ENCODE measurements at regions not wholly inside any gene's neighbourhood (a gene's known extent, or its start where the extent isn't known, plus 50 kb on each side); places are given as distances from the start of the nearest gene placed in this dataset.

DNA sequence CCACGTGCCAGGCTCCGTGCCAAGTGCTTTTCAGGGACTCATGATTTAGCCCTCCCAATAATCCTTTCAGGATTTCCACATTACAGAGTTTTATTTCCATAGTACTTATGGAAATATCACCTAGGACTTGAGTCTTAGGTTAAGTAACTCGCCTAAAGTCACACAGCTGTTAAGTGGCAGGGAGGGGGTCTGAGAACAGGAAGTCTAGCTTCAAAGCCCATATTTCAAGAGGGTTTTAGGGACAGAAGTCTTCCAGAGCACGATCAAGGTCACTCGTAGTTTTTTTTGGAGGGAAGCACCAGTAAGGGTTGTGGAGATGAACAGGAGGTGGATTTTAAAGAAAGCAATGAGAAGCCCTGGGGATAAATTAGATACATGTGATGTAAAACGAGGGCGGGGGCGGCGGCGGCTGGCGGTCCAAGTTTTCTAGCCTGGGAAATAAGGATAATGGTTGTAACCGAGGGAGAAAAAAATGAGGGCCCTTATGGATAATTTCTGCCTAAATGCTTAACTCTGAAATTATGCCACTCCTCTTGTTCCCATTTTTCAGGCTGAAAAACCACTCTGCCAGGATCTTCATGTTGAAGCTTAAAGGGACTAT lies 192.6 kb upstream of the FOXN3 start:
- no peak overlapping the region for H3K4me3 ChIP-seq
- DNase-seq (ENCODE audit: extremely low read depth in 1 of 4, low spot score in 3 of 4): no peak
- ATAC-seq: no peak
- H3K4me2 ChIP-seq (ENCODE audit: insufficient read depth, low read length): no peak overlapping the region
- no peak for FAIRE-seq
- H3K36me3 ChIP-seq (ENCODE audit: control insufficient read depth, insufficient read depth, low read length): no peaks in the 10 kb centered on the region
- CTCF ChIA-PET (ENCODE audit: low intra/inter-chr PET ratio): no interaction called here
- no peaks in the 10 kb centered on the region for H3K79me2 ChIP-seq (ENCODE audit: control insufficient read depth, insufficient read depth, low read length)
- no peak overlapping the region for H2AFZ ChIP-seq (ENCODE audit: low read depth, low read length)
- H3K27ac ChIP-seq (ENCODE audit: extremely low read depth, low read depth, low read length): no peak overlapping the region
- H3K9me3 ChIP-seq (replicated peaks; ENCODE audit: control insufficient read depth, insufficient read depth, low read depth, low read length): no peaks in the 10 kb centered on the region
- WGBS (ENCODE audit: insufficient coverage, low coverage, missing lambda C conversion rate): 0% methylated on average over 12 of the region's 12 CpGs
- no peaks in the 10 kb centered on the region for H4K20me1 ChIP-seq (replicated peaks; ENCODE audit: control insufficient read depth, insufficient read depth, low read length)
- BruUV-seq (replicated peaks): no TSS peak
- H3K27me3 ChIP-seq (ENCODE audit: control insufficient read depth in 2 of 2, insufficient read depth in 2 of 2, low read length in 2 of 2): peaks cover 0 to 4% of the 10 kb centered on the region in 2 experiments; a peak in 1 of 5 replicates
- intact Hi-C loops (cut with micrococcal nuclease) (no loop called here), in situ Hi-C loops (cut with MboI) (no loop called here)
- H3K4me1 ChIP-seq (replicated peaks in 1 of 2; ENCODE audit: control insufficient read depth in 2 of 2, insufficient read depth in 2 of 2, low read length in 2 of 2): no peaks in the 10 kb centered on the region
- H3K9ac ChIP-seq (ENCODE audit: insufficient read depth in 1 of 2, low read depth in 2 of 2, low read length in 2 of 2): no peak overlapping the region
- no peaks in the 10 kb centered on the region for H3K9me1 ChIP-seq (ENCODE audit: control insufficient read depth, insufficient read depth, low read length)
- POLR2A ChIA-PET: no interaction called here
- TF ChIP-seq FOXM1 (IDR thresholded peaks at IDR 0.05; ENCODE audit: low read depth) (no peak), FOXM1 (CRISPR knock-in tag; IDR thresholded peaks at IDR 0.05; ENCODE audit: low read depth) (no peak), MYNN (IDR thresholded peaks at IDR 0.05) (no peak), MYNN (CRISPR knock-in tag; IDR thresholded peaks at IDR 0.05) (no peak), E2F5 (CRISPR knock-in tag; IDR thresholded peaks at IDR 0.05) (no peak), NFXL1 (CRISPR knock-in tag; IDR thresholded peaks at IDR 0.05) (no peak), IRF2 (CRISPR knock-in tag; IDR thresholded peaks at IDR 0.05) (no peak), ZNF124 (CRISPR knock-in tag; IDR thresholded peaks at IDR 0.05) (no peak), BACH1 (tag; IDR thresholded peaks at IDR 0.05) (no peak), NR4A1 (CRISPR knock-in tag; IDR thresholded peaks at IDR 0.05) (no peak), NR4A1 (tag; IDR thresholded peaks at IDR 0.05) (no peak), HMG20B (CRISPR knock-in tag; IDR thresholded peaks at IDR 0.05) (no peak), PPARD (CRISPR knock-in tag; IDR thresholded peaks at IDR 0.05) (no peak), SMC3 (conservative IDR thresholded peaks at IDR 0.05; ENCODE audit: insufficient read depth, low read depth, low read length) (no peak), CBX2 (IDR thresholded peaks at IDR 0.05; ENCODE audit: insufficient read depth, low read length, poor library complexity, severe bottlenecking) (no peak), SREBF2 (CRISPR knock-in tag; IDR thresholded peaks at IDR 0.05) (no peak), TBL1XR1 (IDR thresholded peaks at IDR 0.05; ENCODE audit: low read length in 2 of 2) (no peak), CREB3L1 (IDR thresholded peaks at IDR 0.05; ENCODE audit: borderline replicate concordance, low read depth) (no peak)
- TF ChIP-seq, protein P1, sequence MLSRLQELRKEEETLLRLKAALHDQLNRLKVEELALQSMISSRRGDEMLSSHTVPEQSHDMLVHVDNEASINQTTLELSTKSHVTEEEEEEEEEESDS (CRISPR knock-in tag; IDR thresholded peaks at IDR 0.05): no peak
- TF ChIP-seq, protein P2, sequence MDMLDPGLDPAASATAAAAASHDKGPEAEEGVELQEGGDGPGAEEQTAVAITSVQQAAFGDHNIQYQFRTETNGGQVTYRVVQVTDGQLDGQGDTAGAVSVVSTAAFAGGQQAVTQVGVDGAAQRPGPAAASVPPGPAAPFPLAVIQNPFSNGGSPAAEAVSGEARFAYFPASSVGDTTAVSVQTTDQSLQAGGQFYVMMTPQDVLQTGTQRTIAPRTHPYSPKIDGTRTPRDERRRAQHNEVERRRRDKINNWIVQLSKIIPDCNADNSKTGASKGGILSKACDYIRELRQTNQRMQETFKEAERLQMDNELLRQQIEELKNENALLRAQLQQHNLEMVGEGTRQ (CRISPR knock-in tag; IDR thresholded peaks at IDR 0.05): no peak
- TF ChIP-seq, protein P3, sequence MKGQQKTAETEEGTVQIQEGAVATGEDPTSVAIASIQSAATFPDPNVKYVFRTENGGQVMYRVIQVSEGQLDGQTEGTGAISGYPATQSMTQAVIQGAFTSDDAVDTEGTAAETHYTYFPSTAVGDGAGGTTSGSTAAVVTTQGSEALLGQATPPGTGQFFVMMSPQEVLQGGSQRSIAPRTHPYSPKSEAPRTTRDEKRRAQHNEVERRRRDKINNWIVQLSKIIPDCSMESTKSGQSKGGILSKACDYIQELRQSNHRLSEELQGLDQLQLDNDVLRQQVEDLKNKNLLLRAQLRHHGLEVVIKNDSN (CRISPR knock-in tag; IDR thresholded peaks at IDR 0.05): no peak
